H1 (cell line): ENCODE measurements at regions not wholly inside any gene's neighbourhood (a gene's known extent, or its start where the extent isn't known, plus 50 kb on each side); places are given as distances from the start of the nearest gene placed in this dataset.

Experiments
- POLR2A ChIP-seq, 2 experiments: IDR thresholded peaks; 1 replicate in 1 of 2; 2 replicates in 1 of 2; pipeline ENCODE4 v1.6.1; 2011; ENCODE audit warnings: low read depth in 2 of 2, low read length in 2 of 2, mild to moderate bottlenecking in 2 of 2; ENCODE audit errors: control extremely low read depth in 1 of 2
- SRF ChIP-seq: IDR thresholded peaks from 2 replicates; pipeline ENCODE4 v1.6.1; 2011; ENCODE audit warnings: mild to moderate bottlenecking, low read depth, low read length, moderate library complexity
- USF2 ChIP-seq: IDR thresholded peaks from 2 replicates; pipeline ENCODE4 v1.6.1; 2011; ENCODE audit warnings: low read length, improper control_type of control experiment

- TF ChIP-seq USF2: no peak
- TF ChIP-seq SRF: no peak
- no peak for TF ChIP-seq POLR2A (IDR thresholded peaks at IDR 0.05; ENCODE audit: control extremely low read depth in 1 of 2, low read depth in 2 of 2, low read length in 2 of 2)
These were observed 192.8 kb upstream of the ZNF521 start (continued) for GRCh38 chr18:25544546-25545287.
